Sigmoid colon (tissue), 4 donors: ENCODE measurements at regions not wholly inside any gene's neighbourhood (a gene's known extent, or its start where the extent isn't known, plus 50 kb on each side); places are given as distances from the start of the nearest gene placed in this dataset.

Experiments used
- CTCF ChIP-seq, 4 experiments: fragments of 450-650 bp in 3 of 4; fragments of 200-600 bp in 1 of 4; IDR thresholded peaks; one replicate each; pipeline ENCODE4 v1.5.1; 2016 to 2019; ENCODE audit warnings: antibody characterized with exemption in 4 of 4, mild to moderate bottlenecking in 3 of 4, moderate library complexity in 2 of 4
- EP300 ChIP-seq, 4 donors: sonication (generic); formaldehyde crosslinking; IDR thresholded peaks; one replicate each; pipeline ENCODE4 v1.6.1; 2017; ENCODE audit warnings: antibody characterized with exemption in 4 of 4
- POLR2A ChIP-seq, 2 donors: fragments of 450-650 bp; IDR thresholded peaks; one replicate each; pipeline ENCODE4 v1.6.1; 2016; ENCODE audit warnings: antibody characterized with exemption in 2 of 2, mild to moderate bottlenecking in 2 of 2, moderate library complexity in 2 of 2

- no peak for TF ChIP-seq CTCF (IDR thresholded peaks at IDR 0.05)
- no peak for TF ChIP-seq EP300 (IDR thresholded peaks at IDR 0.05)
- no peak for TF ChIP-seq POLR2A (IDR thresholded peaks at IDR 0.05)
These were observed 61.9 kb upstream of the IGFBP7 start for GRCh38 chr4:57172065-57172464.
